ENCODE measurements at regions not wholly inside any gene's neighbourhood (a gene's known extent, or its start where the extent isn't known, plus 50 kb on each side); places are given as distances from the start of the nearest gene placed in this dataset.

- Mint-ChIP-seq H3K27me3 (ENCODE audit: low read depth) (no peaks in the 10 kb centered on the region), H3K27ac (no peak overlapping the region), H3K36me3 (ENCODE audit: insufficient read depth in 2 of 2) (no peaks in the 10 kb centered on the region), H3K4me1 (ENCODE audit: low read depth) (no peaks in the 10 kb centered on the region), H3K9me3 (peaks cover 0 to 2% of the 10 kb centered on the region in 2 donors), H3K4me3 (no peak overlapping the region)
- DNase-seq (no peak), ATAC-seq (replicated peaks in 1 of 2) (no peak)
Measured at GRCh38 chr12:115737895-115738294, 539.6 kb downstream of the MED13L start.

- no peak for ATAC-seq (replicated peaks in 1 of 2)
- no peaks in the 10 kb centered on the region for H3K4me1 Mint-ChIP-seq (ENCODE audit: low read depth)
- H3K9me3 Mint-ChIP-seq, result no peaks in the 10 kb centered on the region
- no peak overlapping the region for H3K27ac Mint-ChIP-seq
- no peaks in the 10 kb centered on the region for H3K36me3 Mint-ChIP-seq (ENCODE audit: insufficient read depth in 2 of 2)
- H3K27me3 Mint-ChIP-seq (ENCODE audit: low read depth), result no peaks in the 10 kb centered on the region
- no peak for DNase-seq
- H3K4me3 Mint-ChIP-seq, result no peak overlapping the region
Measured at GRCh38 chr12:115736360-115736759, 541.1 kb downstream of the MED13L start.

DNA sequence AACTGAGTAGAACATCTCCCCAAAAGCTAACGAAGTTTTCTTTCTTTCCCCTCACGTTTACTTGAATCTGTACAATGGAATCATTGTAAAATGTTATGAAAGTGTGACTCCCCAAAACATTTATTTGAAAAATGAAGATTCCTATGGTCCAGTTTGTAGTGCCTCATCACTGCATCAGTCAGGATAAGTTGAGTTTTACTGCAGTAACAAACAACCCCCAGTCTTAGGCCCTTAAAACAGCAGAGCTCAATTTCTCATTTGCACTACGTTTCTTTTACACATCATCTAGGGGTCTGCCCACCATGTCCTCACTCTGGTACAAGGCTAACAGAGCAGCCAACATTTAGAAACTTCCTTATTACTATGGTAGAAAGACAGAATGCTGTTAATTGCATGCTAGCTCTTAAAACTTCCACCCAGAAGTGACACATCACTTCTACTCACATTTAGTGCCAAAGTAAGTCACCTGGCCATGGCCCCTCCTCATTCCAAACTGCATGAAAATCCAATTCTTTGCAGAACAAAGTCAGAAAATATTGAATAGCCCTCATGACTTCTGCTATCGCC lies 546.4 kb downstream of the MED13L start:
- Mint-ChIP-seq H3K27me3 (ENCODE audit: low read depth) (no peaks in the 10 kb centered on the region), H3K27ac (no peak overlapping the region), H3K9me3 (no peaks in the 10 kb centered on the region), H3K36me3 (ENCODE audit: insufficient read depth in 2 of 2) (no peaks in the 10 kb centered on the region), H3K4me1 (ENCODE audit: low read depth) (no peaks in the 10 kb centered on the region), H3K4me3 (no peak overlapping the region)
- DNase-seq, result no peak
- no peak for ATAC-seq (replicated peaks in 1 of 2)

DNA sequence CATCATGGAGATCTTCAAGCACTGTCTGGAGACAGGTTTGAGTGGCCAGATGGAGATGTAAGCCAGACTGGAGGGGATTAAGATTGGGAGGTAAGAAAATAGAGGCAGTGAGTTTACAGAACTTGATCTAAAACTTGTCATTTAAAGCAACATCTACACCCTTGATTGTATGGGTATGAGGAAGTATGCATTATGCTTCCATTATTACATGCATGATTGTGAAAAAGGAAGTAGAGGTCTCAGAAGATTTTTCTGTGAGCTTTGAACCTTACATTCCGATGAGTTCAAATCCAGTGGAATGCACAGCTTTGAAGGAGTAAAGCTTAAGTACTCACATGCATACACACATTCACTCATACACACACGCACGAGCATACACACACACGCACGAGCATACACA lies 550.8 kb downstream of the MED13L start:
- H3K27me3 Mint-ChIP-seq (ENCODE audit: low read depth), result no peaks in the 10 kb centered on the region
- ATAC-seq (replicated peaks in 1 of 2) (no peak), DNase-seq (no peak)
- H3K4me3 Mint-ChIP-seq, result no peak overlapping the region
- H3K4me1 Mint-ChIP-seq (ENCODE audit: low read depth), result no peaks in the 10 kb centered on the region
- no peaks in the 10 kb centered on the region for H3K9me3 Mint-ChIP-seq
- H3K36me3 Mint-ChIP-seq (ENCODE audit: insufficient read depth in 2 of 2), result no peaks in the 10 kb centered on the region
- H3K27ac Mint-ChIP-seq, result no peak overlapping the region

DNA sequence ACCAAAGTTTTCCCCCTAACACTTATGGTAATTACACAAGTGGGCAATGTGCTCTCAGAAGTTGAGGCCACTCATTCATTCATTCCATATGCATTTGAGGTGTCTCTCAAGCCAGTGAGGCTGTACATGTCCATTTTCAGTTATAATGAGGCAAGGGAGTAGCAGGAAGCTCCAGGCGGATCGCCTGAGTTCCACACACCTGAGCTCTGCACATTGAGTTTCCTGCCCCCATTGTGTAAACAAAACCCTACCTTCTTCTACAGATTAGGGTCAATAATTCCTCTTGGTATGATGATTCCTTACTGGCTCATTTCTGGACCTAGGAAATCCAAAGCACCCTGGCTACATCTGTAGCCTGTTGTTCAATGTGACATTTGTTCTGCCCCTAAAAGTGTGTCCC lies 555.3 kb downstream of the MED13L start:
- Mint-ChIP-seq H3K36me3 (ENCODE audit: insufficient read depth in 2 of 2) (no peaks in the 10 kb centered on the region), H3K4me3 (no peak overlapping the region), H3K4me1 (ENCODE audit: low read depth) (no peaks in the 10 kb centered on the region), H3K27me3 (ENCODE audit: low read depth) (no peaks in the 10 kb centered on the region), H3K9me3 (peaks cover 0 to 4% of the 10 kb centered on the region in 2 donors), H3K27ac (no peak overlapping the region)
- no peak for DNase-seq
- ATAC-seq (replicated peaks in 1 of 2), result no peak

- no peak for DNase-seq
- Mint-ChIP-seq H3K36me3 (ENCODE audit: insufficient read depth in 2 of 2) (no peaks in the 10 kb centered on the region), H3K27me3 (ENCODE audit: low read depth) (no peaks in the 10 kb centered on the region), H3K27ac (no peak overlapping the region), H3K4me3 (no peak overlapping the region), H3K9me3 (peaks cover 0 to 6% of the 10 kb centered on the region in 2 donors), H3K4me1 (ENCODE audit: low read depth) (no peaks in the 10 kb centered on the region)
- ATAC-seq (replicated peaks in 1 of 2), result no peak
Measured at GRCh38 chr12:115716551-115716950, 560.9 kb downstream of the MED13L start.

DNA sequence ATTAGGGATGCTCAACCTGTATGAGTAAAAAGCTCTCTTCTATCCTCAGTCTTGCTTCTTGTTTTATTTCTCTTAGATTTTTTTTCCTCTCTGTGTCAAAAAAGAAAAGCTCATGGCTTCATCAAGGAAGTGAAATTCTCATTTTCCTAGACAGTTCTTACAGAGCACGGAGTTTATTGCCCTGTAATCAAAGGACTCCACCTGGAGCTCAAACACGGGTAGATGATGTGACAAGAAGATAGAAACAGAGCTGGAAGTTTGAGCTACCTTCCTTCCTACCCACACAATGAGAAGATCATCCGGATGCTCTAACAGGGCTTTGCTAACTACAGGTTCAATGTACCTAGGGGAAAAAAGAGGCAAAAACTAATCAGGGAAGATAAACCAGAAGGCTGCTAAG lies 564.8 kb downstream of the MED13L start:
- Mint-ChIP-seq H3K27ac (no peak overlapping the region), H3K36me3 (ENCODE audit: insufficient read depth in 2 of 2) (no peaks in the 10 kb centered on the region), H3K27me3 (ENCODE audit: low read depth) (no peaks in the 10 kb centered on the region), H3K4me3 (no peak overlapping the region), H3K9me3 (peaks cover 2 to 4% of the 10 kb centered on the region in 2 donors), H3K4me1 (ENCODE audit: low read depth) (no peaks in the 10 kb centered on the region)
- ATAC-seq (replicated peaks in 1 of 2) (no peak), DNase-seq (no peak)

DNA sequence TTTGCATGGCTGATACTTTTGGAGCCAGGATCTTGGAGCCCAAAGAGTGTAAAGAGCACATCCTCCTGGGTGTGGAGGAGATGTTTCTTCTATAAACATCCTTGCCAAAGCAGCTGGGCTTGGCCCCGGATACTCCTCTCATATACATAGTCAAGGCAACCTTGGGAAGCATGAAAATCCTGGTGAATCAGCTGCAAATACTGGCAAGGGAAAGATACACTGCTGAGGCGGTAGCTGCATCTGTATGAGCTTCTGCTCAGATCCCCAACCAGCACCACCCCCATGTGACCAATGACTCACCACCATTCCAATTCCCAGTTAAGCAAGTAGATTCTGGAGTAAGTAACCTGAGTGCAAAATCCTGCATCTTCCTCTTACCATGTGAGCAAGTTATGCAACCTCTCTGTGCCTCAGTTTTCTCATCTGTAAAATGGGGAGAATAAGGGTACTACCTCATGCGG lies 567.4 kb downstream of the MED13L start:
- ATAC-seq (replicated peaks in 1 of 2) (no peak), DNase-seq (no peak)
- no peaks in the 10 kb centered on the region for H3K4me1 Mint-ChIP-seq (ENCODE audit: low read depth)
- H3K27ac Mint-ChIP-seq, result no peak overlapping the region
- H3K4me3 Mint-ChIP-seq, result no peak overlapping the region
- no peaks in the 10 kb centered on the region for H3K36me3 Mint-ChIP-seq (ENCODE audit: insufficient read depth in 2 of 2)
- peaks cover 4 to 7% of the 10 kb centered on the region in 2 donors for H3K9me3 Mint-ChIP-seq
- no peaks in the 10 kb centered on the region for H3K27me3 Mint-ChIP-seq (ENCODE audit: low read depth)

DNA sequence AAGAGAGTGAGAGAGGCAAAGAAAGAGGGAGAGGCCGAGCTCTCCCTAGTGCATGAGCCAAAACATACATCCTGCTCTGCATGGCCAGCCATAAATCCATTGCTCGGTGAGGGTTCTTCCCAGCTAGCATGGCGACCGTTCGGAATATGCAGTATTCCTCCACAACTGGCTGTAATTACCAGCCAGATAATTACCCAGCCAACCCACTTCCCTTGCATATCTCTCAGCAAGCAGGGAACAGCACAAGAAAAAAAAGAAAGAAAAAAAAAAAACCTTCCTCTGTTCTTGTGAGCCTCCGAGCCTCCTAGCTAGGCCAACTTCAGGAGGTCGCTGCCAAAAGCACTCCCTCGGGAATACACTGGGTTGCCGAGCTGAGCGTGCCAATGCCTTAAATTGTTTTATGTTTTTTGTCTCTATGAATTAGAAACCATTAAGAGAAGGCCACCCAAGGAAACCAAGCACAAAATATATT lies 567.9 kb downstream of the MED13L start:
- H3K27ac Mint-ChIP-seq, result no peak overlapping the region
- no peaks in the 10 kb centered on the region for H3K4me1 Mint-ChIP-seq (ENCODE audit: low read depth)
- peaks cover 4 to 7% of the 10 kb centered on the region in 2 donors for H3K9me3 Mint-ChIP-seq
- H3K4me3 Mint-ChIP-seq, result no peak overlapping the region
- no peaks in the 10 kb centered on the region for H3K36me3 Mint-ChIP-seq (ENCODE audit: insufficient read depth in 2 of 2)
- no peak for ATAC-seq (replicated peaks in 1 of 2)
- H3K27me3 Mint-ChIP-seq (ENCODE audit: low read depth), result no peaks in the 10 kb centered on the region
- no peak for DNase-seq

- no peaks in the 10 kb centered on the region for H3K4me1 Mint-ChIP-seq (ENCODE audit: low read depth)
- H3K27ac Mint-ChIP-seq, result no peak overlapping the region
- ATAC-seq (replicated peaks in 1 of 2), result no peak
- H3K9me3 Mint-ChIP-seq, result peaks cover 4 to 7% of the 10 kb centered on the region in 2 donors
- DNase-seq, result no peak
- H3K36me3 Mint-ChIP-seq (ENCODE audit: insufficient read depth in 2 of 2), result no peaks in the 10 kb centered on the region
- H3K27me3 Mint-ChIP-seq (ENCODE audit: low read depth), result no peaks in the 10 kb centered on the region
- no peak overlapping the region for H3K4me3 Mint-ChIP-seq
Measured at GRCh38 chr12:115708801-115709200, 568.7 kb downstream of the MED13L start.

DNA sequence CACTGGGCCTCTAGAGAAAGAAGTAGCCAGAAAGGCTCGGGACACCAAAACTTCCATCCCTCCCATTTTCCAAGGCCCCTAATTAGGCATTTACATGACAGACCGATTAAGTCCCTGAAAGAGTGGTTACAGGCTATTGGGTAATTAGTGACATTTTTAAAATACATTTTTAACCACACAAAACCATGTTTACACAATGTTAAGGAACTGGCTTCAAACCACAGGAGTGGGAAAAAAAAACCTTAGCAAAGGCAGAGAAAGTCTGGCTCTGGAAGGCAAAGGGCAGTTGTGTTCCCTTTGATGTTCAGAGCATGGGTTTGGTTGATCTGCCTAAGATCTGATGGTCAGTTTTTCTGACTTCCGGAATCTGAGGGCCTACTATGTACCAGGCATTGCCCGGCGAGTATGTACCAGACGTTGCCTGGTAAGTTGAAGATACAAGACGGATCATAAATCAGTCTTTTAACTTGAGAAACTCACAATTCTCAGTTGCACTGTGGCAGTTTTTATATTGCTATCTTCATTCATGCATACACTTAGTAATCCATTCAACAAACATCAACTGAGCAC lies 576.5 kb downstream of the MED13L start:
- no peaks in the 10 kb centered on the region for H3K4me1 Mint-ChIP-seq (ENCODE audit: low read depth)
- H3K27ac Mint-ChIP-seq, result no peak overlapping the region
- DNase-seq (no peak), ATAC-seq (replicated peaks in 1 of 2) (no peak)
- no peak overlapping the region for H3K4me3 Mint-ChIP-seq
- H3K9me3 Mint-ChIP-seq, result peaks cover 6% of the 10 kb centered on the region in 2 donors
- H3K27me3 Mint-ChIP-seq (ENCODE audit: low read depth), result no peaks in the 10 kb centered on the region
- no peaks in the 10 kb centered on the region for H3K36me3 Mint-ChIP-seq (ENCODE audit: insufficient read depth in 2 of 2)

GRCh38 chr12:115700081-115700480 lies 577.4 kb downstream of the MED13L start:
- DNase-seq (no peak), ATAC-seq (replicated peaks in 1 of 2) (no peak)
- peaks cover 1 to 6% of the 10 kb centered on the region in 2 donors for H3K9me3 Mint-ChIP-seq
- H3K27ac Mint-ChIP-seq, result no peak overlapping the region
- H3K4me3 Mint-ChIP-seq, result no peak overlapping the region
- no peaks in the 10 kb centered on the region for H3K36me3 Mint-ChIP-seq (ENCODE audit: insufficient read depth in 2 of 2)
- H3K4me1 Mint-ChIP-seq (ENCODE audit: low read depth), result no peaks in the 10 kb centered on the region
- H3K27me3 Mint-ChIP-seq (ENCODE audit: low read depth), result no peaks in the 10 kb centered on the region

GRCh38 chr12:115698257-115698656 lies 579.2 kb downstream of the MED13L start:
- Mint-ChIP-seq H3K9me3 (peaks cover 1 to 6% of the 10 kb centered on the region in 2 donors), H3K27ac (no peak overlapping the region), H3K27me3 (ENCODE audit: low read depth) (no peaks in the 10 kb centered on the region), H3K4me1 (ENCODE audit: low read depth) (no peaks in the 10 kb centered on the region), H3K4me3 (no peak overlapping the region), H3K36me3 (ENCODE audit: insufficient read depth in 2 of 2) (no peaks in the 10 kb centered on the region)
- DNase-seq (no peak), ATAC-seq (replicated peaks in 1 of 2) (no peak)

DNA sequence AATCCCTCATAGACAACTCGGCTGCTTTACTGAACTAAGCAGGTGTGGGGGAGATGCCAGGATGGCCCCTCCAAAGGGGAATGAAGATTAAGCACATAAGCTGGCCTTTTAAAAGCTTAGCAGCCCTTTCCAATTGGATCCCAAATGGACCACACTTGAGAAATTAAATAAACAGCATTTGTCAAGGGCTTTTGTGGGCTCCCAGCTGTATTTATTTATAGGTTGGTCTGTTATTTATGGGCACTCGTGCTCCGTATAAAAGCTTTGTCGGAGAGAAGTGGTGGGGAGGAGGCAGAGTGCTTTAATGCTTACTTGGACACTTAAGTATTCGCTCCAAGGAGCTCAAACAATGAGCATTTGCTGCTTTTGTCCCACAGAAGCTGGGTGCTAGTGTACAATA lies 580.2 kb downstream of the MED13L start:
- no peak overlapping the region for H3K27ac Mint-ChIP-seq
- ATAC-seq (replicated peaks in 1 of 2), result no peak
- DNase-seq, result no peak
- no peak overlapping the region for H3K4me3 Mint-ChIP-seq
- H3K27me3 Mint-ChIP-seq (ENCODE audit: low read depth), result no peaks in the 10 kb centered on the region
- H3K9me3 Mint-ChIP-seq, result peaks cover 1 to 6% of the 10 kb centered on the region in 2 donors
- H3K4me1 Mint-ChIP-seq (ENCODE audit: low read depth), result no peaks in the 10 kb centered on the region
- no peaks in the 10 kb centered on the region for H3K36me3 Mint-ChIP-seq (ENCODE audit: insufficient read depth in 2 of 2)
